Erythroblast (primary cell): ENCODE measurements at regions not wholly inside any gene's neighbourhood (a gene's known extent, or its start where the extent isn't known, plus 50 kb on each side); places are given as distances from the start of the nearest gene placed in this dataset.
"Not testable (repeated sequence)": the region's sequence is repeated elsewhere in the genome, so short reads cannot be mapped to it uniquely, and the experiment has no call there.

Experiments used
- DNase-seq, 2 experiments: peaks; one replicate each; lab custom pipeline; 2025; lab: John Stamatoyannopoulos, UW

DNA sequence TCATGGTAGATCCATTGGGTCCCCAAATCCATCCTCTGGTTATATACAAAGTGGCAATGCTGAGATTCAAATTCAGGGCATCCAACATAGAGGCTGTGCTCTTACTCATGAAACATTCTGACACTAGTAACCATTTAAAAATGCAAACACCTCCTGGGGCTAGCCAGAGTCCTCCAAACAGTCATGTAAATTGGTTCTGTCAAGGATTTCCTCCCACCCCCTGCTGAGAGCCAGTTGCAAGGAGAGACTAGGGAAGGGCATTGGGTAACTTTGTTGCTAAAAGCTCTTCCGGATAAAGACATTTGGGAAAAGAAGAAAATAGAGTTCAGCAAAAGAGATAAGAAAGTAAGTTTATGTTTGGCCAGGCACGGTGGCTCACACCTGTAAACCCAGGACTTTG lies 58.3 kb downstream of the ART5 start:
- DNase-seq = not testable (repeated sequence)

DNA sequence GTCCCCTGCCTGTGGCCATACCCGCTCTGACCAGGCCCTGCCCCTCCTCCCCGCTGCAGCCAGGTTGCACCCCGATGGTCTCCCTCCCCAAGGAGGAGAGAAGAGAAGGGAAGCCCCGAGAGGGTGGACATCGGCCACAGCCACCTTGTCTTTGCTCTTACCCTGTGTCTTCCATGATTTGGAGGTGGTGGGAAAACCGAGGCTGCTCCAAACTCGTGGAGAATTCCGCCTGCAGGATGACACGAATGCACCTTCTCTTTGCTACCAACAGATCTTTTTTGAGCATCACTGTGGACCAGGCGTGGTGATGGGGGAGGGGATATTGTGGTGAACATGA lies 60.4 kb downstream of the ART5 start:
- DNase-seq = not testable (repeated sequence)

DNA sequence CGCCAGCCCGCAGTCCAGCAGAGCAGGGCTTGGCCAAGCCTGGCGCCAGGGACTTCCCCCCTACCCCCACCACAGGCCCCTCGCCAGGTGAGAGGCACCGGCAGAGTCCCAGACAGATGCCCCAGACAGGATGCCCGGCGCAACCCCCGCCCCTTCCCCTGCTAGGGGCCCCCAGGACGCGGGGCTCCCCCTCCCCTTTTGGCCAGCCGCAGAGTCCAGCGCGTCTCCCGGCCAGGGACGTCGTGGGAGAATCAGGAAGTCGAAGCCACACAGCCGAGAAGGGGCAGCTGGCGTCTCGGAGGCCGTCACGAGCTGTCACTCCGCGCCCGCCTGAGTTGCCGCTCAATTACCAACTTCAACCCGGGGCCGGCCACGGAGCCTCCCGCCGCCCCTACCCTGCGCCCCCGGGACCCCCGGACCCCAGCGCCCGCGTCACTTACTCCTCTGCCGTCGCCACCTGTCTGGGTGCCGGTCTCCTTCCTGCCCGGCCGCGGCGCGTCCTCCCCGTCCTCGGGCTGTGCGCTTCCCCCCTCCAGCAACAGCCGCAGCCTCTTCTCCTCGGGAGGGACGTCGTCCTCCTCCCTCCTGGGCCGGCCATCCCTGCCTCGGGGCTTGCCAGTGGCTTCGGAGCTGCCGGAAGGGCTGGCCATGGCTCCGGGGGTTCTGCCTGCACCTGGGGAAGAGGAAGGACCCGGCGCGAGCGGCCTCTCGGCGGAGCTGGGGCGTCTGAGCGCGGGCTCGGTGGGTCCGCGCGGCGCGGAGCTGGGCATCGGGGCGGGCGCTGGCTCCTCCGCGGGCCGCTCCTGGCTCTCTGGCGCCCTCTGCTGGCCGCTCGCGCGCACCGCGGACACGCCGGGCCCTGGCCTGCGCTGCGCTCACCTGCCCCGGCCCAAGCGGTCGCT lies 61.1 kb downstream of the ART5 start:
- DNase-seq = peak; percentile 58 to 81

GRCh38 chr11:3579600-3580459 lies 62.0 kb downstream of the ART5 start:
- peak; percentile 26 to 44 for DNase-seq

GRCh38 chr11:3576066-3576604 lies 65.7 kb downstream of the ART5 start:
- not testable (repeated sequence) for DNase-seq

GRCh38 chr11:3572976-3573647 lies 68.7 kb downstream of the ART5 start:
- not testable (repeated sequence) for DNase-seq

GRCh38 chr11:3571752-3572151 lies 70.0 kb downstream of the ART5 start:
- DNase-seq = not testable (repeated sequence)

- DNase-seq = not testable (repeated sequence)
Measured at GRCh38 chr11:3565838-3566237, 76.0 kb downstream of the ART5 start.

GRCh38 chr11:3564383-3564782 lies 77.4 kb downstream of the ART5 start:
- peak; percentile 31 to 42 for DNase-seq

GRCh38 chr11:3554621-3555020 lies 87.2 kb downstream of the ART5 start:
- DNase-seq = not testable (repeated sequence)

- DNase-seq = not testable (repeated sequence)
Measured at GRCh38 chr11:3544990-3545389, 96.8 kb downstream of the ART5 start.

DNA sequence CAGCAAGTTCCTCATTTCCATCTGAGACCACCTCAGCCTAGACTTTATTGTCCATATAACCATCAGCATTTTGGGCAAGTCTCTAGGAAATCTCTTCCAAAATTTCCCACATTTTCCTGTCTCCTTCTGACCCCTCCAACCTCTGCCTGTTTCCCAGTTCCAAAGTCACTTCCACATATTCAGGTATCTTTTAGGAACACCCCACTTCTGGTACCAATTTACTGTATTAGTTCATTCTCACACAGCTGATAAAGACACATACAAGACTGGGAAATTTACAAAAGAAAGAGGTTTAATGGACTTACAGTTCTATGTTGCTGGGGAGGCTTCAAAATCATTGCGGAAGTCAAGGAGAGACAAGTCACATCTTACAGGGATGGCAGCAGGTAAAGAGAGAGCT lies 103.6 kb downstream of the ART5 start:
- DNase-seq = not testable (repeated sequence)

DNA sequence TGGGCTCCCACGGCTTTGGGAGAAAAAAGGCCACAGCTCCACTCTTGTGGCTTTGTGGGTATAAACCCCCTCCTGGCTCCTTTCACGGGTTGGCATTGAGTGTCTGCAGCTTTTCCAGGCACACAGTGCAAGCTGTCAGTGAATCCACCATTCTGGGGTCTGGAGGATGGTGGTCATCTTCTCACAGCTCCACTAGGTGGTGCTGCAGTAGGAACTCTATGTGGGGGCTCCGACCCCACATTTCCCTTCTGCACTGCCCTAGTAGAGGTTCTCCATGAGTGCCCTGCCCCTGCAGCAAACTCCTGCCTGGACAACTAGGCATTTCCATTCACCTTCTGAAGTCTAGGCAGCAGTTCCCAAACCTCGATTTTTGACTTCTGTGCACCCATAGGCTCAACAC lies 104.5 kb downstream of the ART5 start:
- DNase-seq = not testable (repeated sequence)

- not testable (repeated sequence) for DNase-seq
Measured at GRCh38 chr11:3532958-3533357, 108.8 kb downstream of the ART5 start.

DNA sequence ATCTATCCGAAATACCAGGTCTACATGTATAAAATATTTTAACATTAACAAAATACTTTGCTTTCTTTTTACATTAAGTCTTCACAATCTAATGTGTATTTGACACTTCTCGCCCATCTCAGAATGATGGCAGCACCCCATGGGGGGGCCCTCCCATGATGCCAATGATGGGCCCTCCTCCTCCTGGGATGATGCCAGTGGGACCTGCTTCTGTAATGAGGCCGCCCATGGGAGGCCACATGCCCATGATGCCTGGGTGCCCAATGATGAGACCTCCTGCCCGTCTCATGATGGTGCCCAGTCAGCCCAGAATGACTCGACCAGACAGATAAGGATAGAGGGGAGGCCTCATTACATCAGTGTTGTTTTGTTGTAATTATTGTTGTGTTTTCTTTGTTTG lies 110.5 kb downstream of the ART5 start:
- DNase-seq = not testable (repeated sequence)

DNA sequence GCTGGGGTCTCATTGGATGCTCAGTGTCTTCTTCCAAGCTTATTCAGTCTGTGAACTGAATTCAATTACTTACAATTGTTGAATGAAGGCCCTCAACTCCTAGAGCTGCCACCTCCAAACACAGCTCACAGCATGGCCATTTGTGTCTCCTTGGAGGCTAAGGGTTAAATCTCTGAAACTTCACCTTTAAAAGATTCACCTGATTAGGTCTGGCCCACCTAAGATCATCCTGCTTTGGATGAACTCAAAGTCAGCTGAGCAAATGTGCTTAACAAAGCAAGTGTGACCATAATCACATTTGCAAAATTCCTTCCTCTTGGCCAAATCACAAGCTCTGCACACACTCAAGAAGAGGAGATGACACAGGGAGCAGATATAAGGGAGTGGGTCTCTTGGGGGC lies 118.2 kb downstream of the ART5 start:
- not testable (repeated sequence) for DNase-seq

DNA sequence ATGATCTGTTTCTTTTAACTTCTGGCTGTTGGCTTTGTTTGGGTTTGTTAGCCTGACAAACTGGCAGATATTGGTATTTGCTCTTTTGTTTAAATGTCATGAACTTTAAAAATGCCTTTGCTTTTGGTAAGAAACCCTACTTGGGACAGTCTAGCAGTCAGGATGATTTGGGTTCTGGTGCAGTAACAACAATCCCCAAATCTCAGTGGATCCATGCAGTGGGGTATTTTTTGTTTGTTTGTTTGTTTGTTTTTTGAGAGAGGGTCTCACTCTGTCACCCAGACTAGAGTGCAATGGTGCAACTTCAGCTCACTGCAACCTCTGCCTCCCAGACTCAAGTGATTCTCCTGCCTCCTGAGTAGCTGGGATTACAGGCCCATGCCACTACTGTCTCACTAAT lies 120.9 kb downstream of the ART5 start:
- DNase-seq = not testable (repeated sequence)

- peak; percentile 34 to 54 for DNase-seq
Measured at GRCh38 chr11:3519841-3520240, 122.0 kb downstream of the ART5 start.
